ENCODE measurements at regions not wholly inside any gene's neighbourhood (a gene's known extent, or its start where the extent isn't known, plus 50 kb on each side); places are given as distances from the start of the nearest gene placed in this dataset.

DNA sequence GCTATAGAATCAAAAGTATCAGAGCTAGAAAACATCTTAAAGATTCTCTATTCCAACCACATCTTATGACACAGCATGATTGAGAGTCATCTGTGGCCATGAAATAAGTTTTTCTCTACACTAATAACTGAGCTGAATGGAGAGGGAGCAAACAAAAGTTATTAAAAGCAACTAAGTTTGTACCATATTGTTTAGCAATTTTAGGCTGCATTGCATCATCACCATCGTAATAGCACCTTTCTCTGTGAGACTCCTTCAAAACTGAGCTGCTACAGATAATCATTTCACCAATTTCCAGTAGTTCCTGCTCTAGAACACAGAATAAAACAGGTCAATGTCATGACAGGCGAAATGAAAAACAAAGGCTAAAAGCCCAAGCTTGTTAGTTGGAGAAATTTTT is 1183.9 kb downstream of the DIAPH3 start:
- TF ChIP-seq POLR2A (IDR thresholded peaks at IDR 0.05; ENCODE audit: low read depth, low read length) (no peak), TAF1 (IDR thresholded peaks at IDR 0.05; ENCODE audit: borderline replicate concordance, low read depth, low read length) (no peak), POLR2AphosphoS5 (IDR thresholded peaks at IDR 0.05; ENCODE audit: low read depth, low read length) (no peak)

Data from GM12892 (cell line).